ENCODE measurements at regions not wholly inside any gene's neighbourhood (a gene's known extent, or its start where the extent isn't known, plus 50 kb on each side); places are given as distances from the start of the nearest gene placed in this dataset.
"Not testable (repeated sequence)": the region's sequence is repeated elsewhere in the genome, so short reads cannot be mapped to it uniquely, and the experiment has no call there.

GRCh38 chr14:106287506-106287905 lies 761.1 kb downstream of the TMEM121 start:
- TF ChIP-seq CTCF (IDR thresholded peaks at IDR 0.05; ENCODE audit: insufficient read depth in 1 of 2, low read depth in 1 of 2, low read length in 1 of 2, severe bottlenecking in 1 of 2, unreplicated experiment in 1 of 2) = no peak
- ChIA-PET POLR2A (no interaction called here), CTCF (no interaction called here)
- no peaks in the 10 kb centered on the region for H3K4me1 Mint-ChIP-seq (ENCODE audit: low read depth, unreplicated experiment)
- intact Hi-C loops (cut with micrococcal nuclease; ENCODE audit: unreplicated experiment) = no loop called here
- H3K36me3 ChIP-seq (ENCODE audit: control insufficient read depth, insufficient read depth, low read length) = no peaks in the 10 kb centered on the region
- H3K4me1 ChIP-seq = no peaks in the 10 kb centered on the region
- H3K4me3 Mint-ChIP-seq (ENCODE audit: unreplicated experiment) = no peak overlapping the region
- no TSS peak for BruUV-seq (replicated peaks)
- H3K27me3 ChIP-seq (replicated peaks; ENCODE audit: control insufficient read depth, insufficient read depth, low read length) = no peaks in the 10 kb centered on the region
- H3K36me3 Mint-ChIP-seq (ENCODE audit: insufficient read depth, unreplicated experiment) = no peaks in the 10 kb centered on the region
- peaks cover 17% of the 10 kb centered on the region for H3K27me3 Mint-ChIP-seq (ENCODE audit: insufficient read depth, unreplicated experiment)
- no peak for DNase-seq
- H3K4me3 ChIP-seq (ENCODE audit: low read depth, low read length) = no peak overlapping the region
- no peaks in the 10 kb centered on the region for H3K9me3 ChIP-seq
- H3K9me3 Mint-ChIP-seq (ENCODE audit: unreplicated experiment) = no peaks in the 10 kb centered on the region
- H3K27ac Mint-ChIP-seq (ENCODE audit: unreplicated experiment) = no peak overlapping the region

DNA sequence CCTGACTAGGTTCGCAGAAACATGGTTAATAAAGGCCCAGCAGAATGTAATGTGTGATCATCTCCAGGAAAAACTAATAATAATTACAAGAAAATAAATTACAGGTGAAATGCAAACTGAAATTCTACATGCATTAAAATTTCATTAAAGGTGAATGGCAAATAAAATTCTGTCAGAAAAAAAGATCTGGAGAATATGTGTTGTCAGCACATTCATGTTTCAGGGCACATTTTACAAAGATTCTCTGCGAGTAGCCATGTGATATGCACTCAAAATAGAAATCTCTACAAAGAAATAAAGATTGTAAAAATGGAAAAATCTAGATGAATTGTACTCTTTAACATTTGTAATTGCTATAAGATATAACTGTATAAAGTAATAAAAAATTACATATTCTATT lies 765.2 kb downstream of the TMEM121 start:
- POLR2A ChIA-PET = no interaction called here
- no peaks in the 10 kb centered on the region for H3K36me3 Mint-ChIP-seq (ENCODE audit: insufficient read depth, unreplicated experiment)
- peaks cover 11% of the 10 kb centered on the region for H3K27me3 Mint-ChIP-seq (ENCODE audit: insufficient read depth, unreplicated experiment)
- no peak for DNase-seq
- H3K4me3 Mint-ChIP-seq (ENCODE audit: unreplicated experiment) = no peak overlapping the region
- H3K9me3 Mint-ChIP-seq (ENCODE audit: unreplicated experiment) = no peaks in the 10 kb centered on the region
- CTCF ChIA-PET = no interaction called here
- no peak overlapping the region for H3K4me3 ChIP-seq (ENCODE audit: low read depth, low read length)
- H3K27me3 ChIP-seq (replicated peaks; ENCODE audit: control insufficient read depth, insufficient read depth, low read length) = no peaks in the 10 kb centered on the region
- no peaks in the 10 kb centered on the region for H3K9me3 ChIP-seq
- intact Hi-C loops (cut with micrococcal nuclease; ENCODE audit: unreplicated experiment) = no loop called here
- no peak for TF ChIP-seq CTCF (IDR thresholded peaks at IDR 0.05; ENCODE audit: insufficient read depth in 1 of 2, low read depth in 1 of 2, low read length in 1 of 2, severe bottlenecking in 1 of 2, unreplicated experiment in 1 of 2)
- BruUV-seq (replicated peaks) = no TSS peak
- H3K36me3 ChIP-seq (ENCODE audit: control insufficient read depth, insufficient read depth, low read length) = no peaks in the 10 kb centered on the region
- no peak overlapping the region for H3K27ac Mint-ChIP-seq (ENCODE audit: unreplicated experiment)
- H3K4me1 Mint-ChIP-seq (ENCODE audit: low read depth, unreplicated experiment) = no peaks in the 10 kb centered on the region
- H3K4me1 ChIP-seq = no peaks in the 10 kb centered on the region

DNA sequence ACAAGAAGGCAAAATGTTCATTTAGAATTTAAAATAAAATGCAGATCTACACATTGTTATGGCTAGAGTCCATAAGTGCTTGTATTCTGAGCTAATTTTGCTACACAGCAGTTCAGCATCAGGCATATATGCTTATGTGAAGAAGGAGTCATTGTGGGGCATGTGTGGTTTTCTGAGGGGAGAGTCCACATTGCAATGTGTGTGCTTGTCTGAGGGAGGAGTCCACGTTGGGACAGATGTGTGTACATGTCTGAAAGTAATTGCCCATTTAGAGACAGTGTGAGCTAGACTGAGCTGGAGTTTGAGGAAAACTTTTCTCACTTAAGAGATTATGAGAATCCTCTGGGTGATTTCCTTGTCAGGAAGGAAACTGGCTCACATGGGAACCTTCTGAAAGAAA lies 767.9 kb downstream of the TMEM121 start:
- no peak overlapping the region for H3K4me3 Mint-ChIP-seq (ENCODE audit: unreplicated experiment)
- ChIA-PET POLR2A (no interaction called here), CTCF (interaction anchor here (1.0 kb wide), 1 partner anchor 14 kb away, joined by 3 read pairs; no protein-coding TSS in a partner anchor)
- no peak for TF ChIP-seq CTCF (IDR thresholded peaks at IDR 0.05; ENCODE audit: insufficient read depth in 1 of 2, low read depth in 1 of 2, low read length in 1 of 2, severe bottlenecking in 1 of 2, unreplicated experiment in 1 of 2)
- H3K27me3 Mint-ChIP-seq (ENCODE audit: insufficient read depth, unreplicated experiment) = peaks cover 11% of the 10 kb centered on the region
- no peak for DNase-seq
- intact Hi-C loops (cut with micrococcal nuclease; ENCODE audit: unreplicated experiment) = no loop called here
- Histone ChIP-seq H3K36me3 (ENCODE audit: control insufficient read depth, insufficient read depth, low read length) (no peaks in the 10 kb centered on the region), H3K27me3 (replicated peaks; ENCODE audit: control insufficient read depth, insufficient read depth, low read length) (no peaks in the 10 kb centered on the region), H3K4me1 (no peaks in the 10 kb centered on the region), H3K4me3 (ENCODE audit: low read depth, low read length) (no peak overlapping the region), H3K9me3 (no peaks in the 10 kb centered on the region)
- BruUV-seq (replicated peaks) = no TSS peak
- H3K27ac Mint-ChIP-seq (ENCODE audit: unreplicated experiment) = no peak overlapping the region
- no peaks in the 10 kb centered on the region for H3K4me1 Mint-ChIP-seq (ENCODE audit: low read depth, unreplicated experiment)
- no peaks in the 10 kb centered on the region for H3K36me3 Mint-ChIP-seq (ENCODE audit: insufficient read depth, unreplicated experiment)
- H3K9me3 Mint-ChIP-seq (ENCODE audit: unreplicated experiment) = no peaks in the 10 kb centered on the region

DNA sequence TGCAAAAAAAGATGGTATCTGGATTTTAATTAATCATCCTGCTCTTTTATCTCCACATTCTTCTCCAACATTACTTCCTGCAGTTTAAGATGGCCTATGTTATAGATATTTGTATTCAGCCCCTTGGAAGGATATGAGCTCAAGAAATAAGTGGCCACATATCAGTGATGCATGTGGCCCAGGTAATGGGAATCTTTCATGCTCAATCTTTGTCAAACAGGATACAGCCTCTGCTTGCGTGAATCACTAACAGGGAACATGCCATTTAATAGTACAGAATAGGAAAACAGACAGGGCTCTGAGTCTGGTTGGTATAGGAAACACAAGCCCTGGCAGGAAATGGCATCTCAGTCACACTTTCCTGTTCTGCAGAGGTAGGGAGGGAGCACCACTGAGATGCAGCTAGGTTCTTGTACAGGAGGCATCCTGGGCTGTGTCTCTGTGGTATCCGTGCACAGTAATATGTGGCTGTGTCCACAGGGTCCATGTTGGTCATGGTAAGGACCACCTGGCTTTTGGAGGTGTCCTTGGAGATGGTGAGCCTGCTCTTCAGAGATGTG lies 774.6 kb downstream of the TMEM121 start:
- H3K36me3 Mint-ChIP-seq (ENCODE audit: insufficient read depth, unreplicated experiment); POLR2A ChIA-PET; BruUV-seq (replicated peaks); H3K4me3 Mint-ChIP-seq (ENCODE audit: unreplicated experiment); H3K9me3 Mint-ChIP-seq (ENCODE audit: unreplicated experiment); DNase-seq; H3K4me3 ChIP-seq (ENCODE audit: low read depth, low read length); H3K27ac Mint-ChIP-seq (ENCODE audit: unreplicated experiment); H3K4me1 ChIP-seq; H3K27me3 ChIP-seq (replicated peaks; ENCODE audit: control insufficient read depth, insufficient read depth, low read length); H3K4me1 Mint-ChIP-seq (ENCODE audit: low read depth, unreplicated experiment); H3K36me3 ChIP-seq (ENCODE audit: control insufficient read depth, insufficient read depth, low read length); H3K27me3 Mint-ChIP-seq (ENCODE audit: insufficient read depth, unreplicated experiment); CTCF ChIA-PET; intact Hi-C loops (cut with micrococcal nuclease; ENCODE audit: unreplicated experiment); H3K9me3 ChIP-seq: not testable (repeated sequence)

DNA sequence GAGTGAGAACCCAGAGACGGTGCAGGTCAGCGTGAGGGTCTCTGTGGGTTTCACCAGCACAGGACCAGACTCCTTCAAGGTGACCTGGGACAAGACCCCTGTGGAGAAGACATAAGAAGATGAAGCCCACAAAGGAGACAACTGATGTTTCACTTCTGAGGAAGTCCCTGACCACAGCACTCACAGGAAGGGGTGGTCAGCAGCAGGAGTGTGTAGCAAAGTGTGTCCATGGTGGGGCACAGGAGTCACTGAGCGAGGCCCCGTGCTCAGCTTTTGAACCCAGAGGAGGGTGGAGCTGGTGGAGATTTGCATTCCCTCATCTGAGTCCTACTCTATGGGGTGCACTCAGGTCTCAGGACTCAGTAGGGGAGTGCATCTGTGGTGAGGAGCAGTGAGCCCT lies 775.2 kb downstream of the TMEM121 start:
- H3K9me3 Mint-ChIP-seq (ENCODE audit: unreplicated experiment); H3K27ac Mint-ChIP-seq (ENCODE audit: unreplicated experiment); intact Hi-C loops (cut with micrococcal nuclease; ENCODE audit: unreplicated experiment); H3K4me1 ChIP-seq; H3K4me3 ChIP-seq (ENCODE audit: low read depth, low read length); H3K36me3 Mint-ChIP-seq (ENCODE audit: insufficient read depth, unreplicated experiment); H3K36me3 ChIP-seq (ENCODE audit: control insufficient read depth, insufficient read depth, low read length); H3K4me3 Mint-ChIP-seq (ENCODE audit: unreplicated experiment); H3K27me3 ChIP-seq (replicated peaks; ENCODE audit: control insufficient read depth, insufficient read depth, low read length); BruUV-seq (replicated peaks); H3K9me3 ChIP-seq; DNase-seq; CTCF ChIA-PET; H3K27me3 Mint-ChIP-seq (ENCODE audit: insufficient read depth, unreplicated experiment); H3K4me1 Mint-ChIP-seq (ENCODE audit: low read depth, unreplicated experiment); POLR2A ChIA-PET: not testable (repeated sequence)
